ENCODE measurements at regions not wholly inside any gene's neighbourhood (a gene's known extent, or its start where the extent isn't known, plus 50 kb on each side); places are given as distances from the start of the nearest gene placed in this dataset.

GRCh38 chr10:110407301-110408170, 90.2 kb upstream of the DUSP5 start:
- TF ChIP-seq CTCF (conservative IDR thresholded peaks at IDR 0.05; ENCODE audit: low read depth, low read length), result no peak
- TF ChIP-seq EZH2 (IDR thresholded peaks at IDR 0.05; ENCODE audit: borderline replicate concordance, low read depth, low read length, poor library complexity, severe bottlenecking), result no peak

Data from A673 (cell line).